Karpas-422 (cell line): ENCODE measurements at regions not wholly inside any gene's neighbourhood (a gene's known extent, or its start where the extent isn't known, plus 50 kb on each side); places are given as distances from the start of the nearest gene placed in this dataset.

Experiments used
- DNase-seq: peaks from one replicate; pipeline ENCODE4 v3.0.0-alpha.2; 2015
- H2AFZ ChIP-seq: fragments of 200-600 bp; sonication (generic); 2 replicates; pipeline ENCODE4 v1.6.1; 2014; ENCODE audit warnings: antibody characterized with exemption, low read length, mixed read lengths
- H3K27ac ChIP-seq: fragments of 200-600 bp; sonication (generic); 2 replicates; pipeline ENCODE4 v1.5.1; 2014; ENCODE audit warnings: mild to moderate bottlenecking, low read length, moderate library complexity
- H3K27me3 ChIP-seq: fragments of 200-600 bp; sonication (generic); 2 replicates; pipeline ENCODE4 v1.6.1; 2014; ENCODE audit warnings: low read length, mixed read lengths
- H3K36me3 ChIP-seq: fragments of 200-600 bp; sonication (generic); 2 replicates; pipeline ENCODE4 v1.6.1; 2014; ENCODE audit warnings: low read length, mixed read lengths; ENCODE audit not compliant: insufficient read depth
- H3K4me1 ChIP-seq: fragments of 200-600 bp; sonication (generic); 2 replicates; pipeline ENCODE4 v1.6.1; 2014; ENCODE audit warnings: mild to moderate bottlenecking, low read length, mixed read lengths
- H3K4me2 ChIP-seq: fragments of 200-600 bp; sonication (generic); 2 replicates; pipeline ENCODE4 v1.6.1; 2014; ENCODE audit warnings: low read length, low read depth, mild to moderate bottlenecking; ENCODE audit not compliant: poor library complexity, severe bottlenecking
- H3K4me3 ChIP-seq: fragments of 200-600 bp; sonication (generic); 2 replicates; pipeline ENCODE4 v1.5.1; 2014; ENCODE audit warnings: mild to moderate bottlenecking, antibody characterized with exemption, low read length, mixed read lengths
- H3K79me2 ChIP-seq: fragments of 200-600 bp; sonication (generic); 2 replicates; pipeline ENCODE4 v1.6.1; 2014; ENCODE audit warnings: mild to moderate bottlenecking, low read length, mixed read lengths
- H3K9ac ChIP-seq: fragments of 200-600 bp; sonication (generic); 2 replicates; pipeline ENCODE4 v1.6.0; 2014; ENCODE audit warnings: low read length
- H3K9me2 ChIP-seq: fragments of 200-600 bp; sonication (generic), shearing (Covaris generic); replicated peaks from 2 replicates; pipeline ENCODE4 v1.6.0; 2014; ENCODE audit warnings: mild to moderate bottlenecking, low read length, moderate library complexity; ENCODE audit not compliant: insufficient read depth
- H3K9me3 ChIP-seq: fragments of 300-700, 200-600 bp; sonication (generic); 2 replicates; pipeline ENCODE4 v1.6.1; 2014; ENCODE audit warnings: low read length, mixed read lengths
- H4K20me1 ChIP-seq: fragments of 200-600 bp; sonication (generic); 2 replicates; pipeline ENCODE4 v1.6.1; 2014; ENCODE audit warnings: mild to moderate bottlenecking, antibody characterized with exemption, low read length, low read depth; ENCODE audit not compliant: insufficient read depth

DNA sequence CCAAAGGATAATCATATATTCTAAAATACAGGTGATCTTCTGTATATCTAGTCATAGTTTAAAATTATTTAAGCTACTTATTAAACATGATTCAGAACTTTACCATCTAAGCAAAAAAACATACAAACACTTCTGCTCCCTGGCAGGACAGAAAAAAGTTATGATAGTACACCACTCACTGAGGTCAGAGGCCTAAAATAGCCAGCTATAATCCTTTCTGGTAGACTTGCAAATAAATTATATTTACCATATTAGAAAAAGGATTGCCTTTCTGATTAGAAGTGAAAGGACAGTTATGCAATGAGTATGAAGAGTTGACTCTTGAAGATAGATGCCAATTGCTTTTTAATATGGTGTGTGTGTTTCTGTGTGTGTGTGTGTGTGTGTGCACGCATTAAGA is 207.4 kb downstream of the BMP2 start:
- H3K9ac ChIP-seq: no peak overlapping the region

DNA sequence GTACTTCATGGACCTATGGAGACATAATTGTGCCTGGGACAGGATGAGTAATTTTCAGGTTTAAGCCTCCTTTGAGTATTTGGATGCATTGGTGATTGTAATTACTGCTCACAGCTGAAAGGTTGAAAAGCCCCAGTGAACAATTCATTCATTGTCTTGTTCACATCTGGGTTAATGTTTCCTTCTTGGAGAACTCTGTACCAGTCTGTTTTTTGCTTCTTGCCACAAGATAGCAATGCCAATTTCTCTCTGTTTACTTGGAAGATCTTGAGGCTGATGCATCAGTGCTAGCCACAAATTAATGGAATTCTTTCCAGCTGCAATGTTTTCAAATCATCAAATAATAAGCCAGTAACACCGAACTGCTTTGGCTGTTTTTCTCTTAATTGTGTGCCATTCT is 207.8 kb downstream of the BMP2 start:
- Histone ChIP-seq H3K79me2 (no peaks in the 10 kb centered on the region), H3K9me3 (peaks cover 35% of the 10 kb centered on the region), H3K4me3 (no peak overlapping the region), H3K9me2 (no peaks in the 10 kb centered on the region), H3K27ac (no peak overlapping the region), H3K4me2 (no peak overlapping the region), H3K4me1 (no peaks in the 10 kb centered on the region), H4K20me1 (no peaks in the 10 kb centered on the region), H3K27me3 (no peaks in the 10 kb centered on the region), H3K36me3 (no peaks in the 10 kb centered on the region), H3K9ac (no peak overlapping the region), H2AFZ (no peak overlapping the region)
- no peak for DNase-seq

More for the DNA sequence above, 207.4 kb downstream of the BMP2 start:
- DNase-seq: no peak
- Histone ChIP-seq H3K79me2 (no peaks in the 10 kb centered on the region), H3K4me1 (no peaks in the 10 kb centered on the region), H3K4me2 (no peak overlapping the region), H2AFZ (no peak overlapping the region), H4K20me1 (no peaks in the 10 kb centered on the region), H3K36me3 (no peaks in the 10 kb centered on the region), H3K4me3 (no peak overlapping the region), H3K9me3 (peaks cover 35% of the 10 kb centered on the region), H3K9me2 (no peaks in the 10 kb centered on the region), H3K27me3 (no peaks in the 10 kb centered on the region), H3K27ac (no peak overlapping the region)

DNA sequence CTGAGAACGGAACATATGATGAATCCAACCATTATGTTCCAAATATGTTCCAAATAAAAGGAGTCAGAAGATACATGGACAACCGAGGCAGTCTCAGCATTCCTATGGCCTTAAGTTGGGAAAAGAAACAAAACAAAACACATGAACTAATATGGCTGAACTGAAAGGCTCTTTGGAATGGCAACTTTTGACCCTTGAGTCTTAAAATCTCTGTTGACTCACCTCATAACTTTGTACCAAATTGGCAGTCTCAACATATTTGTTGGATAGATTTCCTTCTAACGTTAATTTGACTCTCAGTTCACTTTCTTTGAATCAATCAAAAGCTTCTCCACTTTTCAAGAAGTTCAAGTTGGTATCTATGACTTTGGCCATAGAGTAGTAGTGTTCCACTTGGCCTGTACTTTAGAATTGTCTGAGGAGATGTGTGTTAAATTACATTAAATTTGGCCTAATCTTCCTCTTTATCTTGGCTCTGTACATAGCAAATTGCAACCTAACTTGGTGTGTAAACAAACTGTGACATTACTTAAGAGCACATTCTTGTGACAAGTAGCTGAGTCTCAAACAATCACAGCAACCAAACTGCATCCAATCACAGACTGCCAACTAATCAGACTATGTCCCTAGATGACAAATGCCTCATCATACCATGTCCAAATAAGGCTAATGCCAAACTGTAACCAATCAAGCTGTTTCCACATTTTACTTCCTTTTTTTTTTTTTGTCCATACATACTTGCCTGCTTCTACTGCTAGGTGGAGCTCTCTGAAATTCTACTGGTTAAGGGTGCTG is 208.8 kb downstream of the BMP2 start:
- H3K27ac ChIP-seq: no peak overlapping the region
- no peaks in the 10 kb centered on the region for H3K9me2 ChIP-seq

GRCh38 chr20:6979621-6980020 is 212.1 kb downstream of the BMP2 start:
- Histone ChIP-seq H4K20me1 (no peaks in the 10 kb centered on the region), H3K36me3 (no peaks in the 10 kb centered on the region), H3K9me2 (no peaks in the 10 kb centered on the region), H3K4me1 (no peaks in the 10 kb centered on the region), H3K9me3 (peaks cover 25% of the 10 kb centered on the region), H3K79me2 (no peaks in the 10 kb centered on the region), H3K4me3 (no peak overlapping the region), H3K9ac (no peak overlapping the region), H3K27ac (no peak overlapping the region), H2AFZ (no peak overlapping the region), H3K4me2 (no peak overlapping the region), H3K27me3 (no peaks in the 10 kb centered on the region)
- DNase-seq: no peak

More for the DNA sequence above, 208.8 kb downstream of the BMP2 start:
- no peaks in the 10 kb centered on the region for H3K36me3 ChIP-seq
- H3K4me2 ChIP-seq: no peak overlapping the region
- DNase-seq: no peak
- H3K79me2 ChIP-seq: no peaks in the 10 kb centered on the region
- H3K4me1 ChIP-seq: no peaks in the 10 kb centered on the region
- no peak overlapping the region for H2AFZ ChIP-seq
- H4K20me1 ChIP-seq: no peaks in the 10 kb centered on the region
- H3K9me3 ChIP-seq: peaks cover 35% of the 10 kb centered on the region
- H3K9ac ChIP-seq: no peak overlapping the region
- H3K4me3 ChIP-seq: no peak overlapping the region
- H3K27me3 ChIP-seq: no peaks in the 10 kb centered on the region

DNA sequence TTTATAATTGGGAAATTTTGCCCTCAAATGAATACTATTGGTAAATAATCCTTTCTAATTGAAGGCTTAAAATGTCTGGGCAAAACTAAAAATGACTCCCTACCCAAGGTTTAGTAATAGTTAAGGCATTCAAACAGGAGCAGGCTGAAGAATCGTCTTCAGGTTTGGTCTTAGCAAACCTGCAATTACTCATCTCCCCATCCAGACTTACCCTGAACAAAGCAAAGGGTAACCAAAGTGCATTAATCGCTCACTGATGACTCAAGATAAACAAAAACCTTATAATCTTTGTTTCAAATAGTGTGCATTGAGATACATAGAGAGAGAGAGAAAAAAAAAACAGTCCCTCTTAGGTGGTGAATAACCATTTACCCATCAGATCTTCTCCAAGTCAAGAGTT is 225.5 kb downstream of the BMP2 start:
- no peak overlapping the region for H3K4me3 ChIP-seq
- H3K27me3 ChIP-seq: no peaks in the 10 kb centered on the region
- peaks cover 12% of the 10 kb centered on the region; the same call in 1 of the 2 replicates for H3K9me3 ChIP-seq
- H2AFZ ChIP-seq: no peak overlapping the region
- H3K27ac ChIP-seq: no peak overlapping the region
- no peaks in the 10 kb centered on the region for H3K36me3 ChIP-seq
- DNase-seq: no peak
- H4K20me1 ChIP-seq: no peaks in the 10 kb centered on the region
- no peak overlapping the region for H3K9ac ChIP-seq
- no peaks in the 10 kb centered on the region for H3K79me2 ChIP-seq
- H3K4me1 ChIP-seq: no peaks in the 10 kb centered on the region
- no peak overlapping the region for H3K4me2 ChIP-seq
- no peaks in the 10 kb centered on the region for H3K9me2 ChIP-seq

DNA sequence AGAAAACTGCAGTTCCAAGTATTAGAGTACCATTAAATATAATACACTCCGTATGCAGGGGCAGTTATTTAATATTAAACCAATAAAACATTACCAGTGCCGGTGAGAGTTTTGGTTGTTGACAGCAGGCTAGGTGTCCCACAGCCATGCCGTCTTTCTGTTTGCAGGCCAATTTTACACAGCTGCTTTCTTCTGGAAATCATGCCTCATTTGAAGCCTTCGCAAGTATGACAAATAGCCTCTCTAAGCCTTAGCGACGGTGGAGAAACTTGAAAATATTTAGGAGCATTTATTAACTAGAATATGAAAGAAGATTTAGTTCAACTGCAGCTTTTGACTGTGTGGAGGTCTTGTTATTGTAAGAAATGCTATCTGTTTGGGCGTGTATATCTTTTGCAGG is 226.0 kb downstream of the BMP2 start:
- Histone ChIP-seq H4K20me1 (no peaks in the 10 kb centered on the region), H3K27ac (no peak overlapping the region), H3K79me2 (no peaks in the 10 kb centered on the region), H3K4me3 (no peak overlapping the region), H3K27me3 (no peaks in the 10 kb centered on the region), H3K9me3 (peaks cover 12% of the 10 kb centered on the region; the same call in 1 of the 2 replicates), H3K36me3 (no peaks in the 10 kb centered on the region), H3K9me2 (no peaks in the 10 kb centered on the region), H3K9ac (no peak overlapping the region), H3K4me1 (no peaks in the 10 kb centered on the region), H2AFZ (no peak overlapping the region), H3K4me2 (no peak overlapping the region)
- no peak for DNase-seq

DNA sequence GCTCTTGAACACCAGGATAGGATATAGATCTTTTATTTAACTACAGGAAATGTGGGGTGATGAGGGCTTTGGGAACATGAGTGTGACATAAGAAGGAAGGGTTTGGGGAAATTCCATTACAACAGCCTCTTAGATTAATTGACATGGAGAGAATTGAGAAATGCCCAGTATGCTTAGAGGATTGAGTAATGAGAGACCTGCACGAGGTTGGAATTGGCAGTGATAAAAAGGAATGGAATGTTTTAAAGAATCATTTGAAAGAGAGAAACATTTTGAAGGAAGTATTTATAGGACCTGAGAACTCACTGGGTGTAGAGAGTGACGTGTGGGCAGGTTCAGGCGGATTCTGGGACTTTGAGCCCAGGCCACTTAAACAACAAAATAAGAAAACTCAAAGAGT is 227.0 kb downstream of the BMP2 start:
- H3K9me3 ChIP-seq: peaks cover 12% of the 10 kb centered on the region; the same call in 1 of the 2 replicates
- H3K79me2 ChIP-seq: no peaks in the 10 kb centered on the region
- no peak overlapping the region for H3K9ac ChIP-seq
- no peak overlapping the region for H3K4me3 ChIP-seq
- no peaks in the 10 kb centered on the region for H3K9me2 ChIP-seq
- H3K27me3 ChIP-seq: no peaks in the 10 kb centered on the region
- H3K36me3 ChIP-seq: no peaks in the 10 kb centered on the region
- H3K4me2 ChIP-seq: no peak overlapping the region
- DNase-seq: no peak
- no peaks in the 10 kb centered on the region for H4K20me1 ChIP-seq
- no peak overlapping the region for H3K27ac ChIP-seq
- H3K4me1 ChIP-seq: no peaks in the 10 kb centered on the region
- no peak overlapping the region for H2AFZ ChIP-seq

- Histone ChIP-seq H3K27me3 (no peaks in the 10 kb centered on the region), H3K9ac (no peak overlapping the region), H3K27ac (no peak overlapping the region), H3K79me2 (no peaks in the 10 kb centered on the region), H3K9me3 (peaks cover 16% of the 10 kb centered on the region), H2AFZ (no peak overlapping the region), H3K36me3 (no peaks in the 10 kb centered on the region), H3K4me1 (no peaks in the 10 kb centered on the region), H3K4me3 (no peak overlapping the region), H3K4me2 (no peak overlapping the region), H4K20me1 (no peaks in the 10 kb centered on the region), H3K9me2 (no peaks in the 10 kb centered on the region)
- no peak for DNase-seq
Measured at GRCh38 chr20:6998909-6999308, 231.4 kb downstream of the BMP2 start.
